GM12878 (cell line): ENCODE measurements at regions not wholly inside any gene's neighbourhood (a gene's known extent, or its start where the extent isn't known, plus 50 kb on each side); places are given as distances from the start of the nearest gene placed in this dataset.

Source experiments
- ATAC-seq: fragments of 200-7000 bp; cut with Tn5 transposase; 3 replicates; pipeline ENCODE4 v1.9.1; 2020; ENCODE audit warnings: mild to moderate bottlenecking, moderate library complexity
- BruUV-seq: library from RNA; stranded (reverse); fragments of 400-500 nt; replicated peaks from 2 replicates; lab custom pipeline; 2021; lab: Mats Ljungman, UMichigan
- CTCF ChIA-PET: fragments of 300-600 bp; sonication (Branson Sonifier 250); formaldehyde crosslinking; extraction: SDS; loops from one replicate; lab custom pipeline; 2021; ENCODE audit warnings: inconsistent platforms; lab: Yijun Ruan, JAX
- POLR2A ChIA-PET: fragments of 350-600 bp; formaldehyde crosslinking; extraction: SDS; loops from one replicate; lab custom pipeline; 2021; ENCODE audit warnings: inconsistent platforms; lab: Charles Lee
- RAD21 ChIA-PET: fragments of 300-600 bp; sonication (Branson Sonifier 250); formaldehyde crosslinking; loops from one replicate; lab custom pipeline; 2023; ENCODE audit warnings: antibody characterized with exemption; ENCODE audit not compliant: unreplicated experiment; lab: Charles Lee
- SMC1A ChIA-PET: fragments of 300-600 bp; sonication (Branson Sonifier 250); formaldehyde crosslinking; loops from one replicate; lab custom pipeline; 2023; ENCODE audit not compliant: unreplicated experiment, uncharacterized antibody; lab: Charles Lee
- DNase-seq: peaks from one replicate; pipeline ENCODE4 v3.0.0-alpha.2; 2011; ENCODE audit warnings: low read depth, low spot score
- FAIRE-seq: peaks from 3 replicates; lab custom pipeline; 2011; peaks lifted over from hg19 to GRCh38; lab: Jason Lieb, UNC
- H2AFZ ChIP-seq: 2 replicates; pipeline ENCODE4 v1.6.0; 2011; ENCODE audit warnings: low read depth, low read length, control low read depth; ENCODE audit not compliant: control insufficient read depth
- H3K27ac ChIP-seq: 2 replicates; pipeline ENCODE4 v1.5.1; 2011; ENCODE audit warnings: control low read depth; ENCODE audit not compliant: control insufficient read depth, insufficient read depth
- H3K27me3 ChIP-seq, 2 experiments: replicated peaks in 1 of 2; 2 replicates each; pipeline versions ENCODE4 v1.6.0 to v1.6.1; 2011; ENCODE audit warnings: low read length in 1 of 2; ENCODE audit not compliant: control insufficient read depth in 2 of 2, insufficient read depth in 2 of 2
- H3K36me3 ChIP-seq, 2 experiments: 2 replicates each; pipeline ENCODE4 v1.5.1; 2011; ENCODE audit warnings: low read length in 1 of 2; ENCODE audit not compliant: control insufficient read depth in 2 of 2, insufficient read depth in 2 of 2
- H3K4me1 ChIP-seq: 2 replicates; pipeline ENCODE4 v1.6.1; 2011; ENCODE audit warnings: mild to moderate bottlenecking, low read length, moderate library complexity, mixed read lengths; ENCODE audit not compliant: control insufficient read depth, insufficient read depth
- H3K4me2 ChIP-seq: 2 replicates; pipeline ENCODE4 v1.6.0; 2011; ENCODE audit warnings: control low read depth; ENCODE audit not compliant: control insufficient read depth, insufficient read depth
- H3K4me3 ChIP-seq: fragments of 200-600 bp; sonication (generic); 2 replicates; pipeline ENCODE4 v1.5.1; 2016
- H3K79me2 ChIP-seq: 2 replicates; pipeline ENCODE4 v1.6.0; 2011; ENCODE audit warnings: low read length; ENCODE audit not compliant: control insufficient read depth, insufficient read depth
- H3K9ac ChIP-seq: 2 replicates; pipeline ENCODE4 v1.8.0; 2011; ENCODE audit warnings: low read length, control low read depth, mixed read lengths; ENCODE audit not compliant: control insufficient read depth, insufficient read depth
- H3K9me3 ChIP-seq: replicated peaks from 3 replicates; pipeline ENCODE4 v1.5.1; 2011; ENCODE audit warnings: mild to moderate bottlenecking, low read length; ENCODE audit not compliant: control insufficient read depth, insufficient read depth
- H4K20me1 ChIP-seq: 2 replicates; pipeline ENCODE4 v1.6.0; 2011; ENCODE audit not compliant: control insufficient read depth, insufficient read depth
- BMI1 ChIP-seq: fragments of 450-650 bp; IDR thresholded peaks from 2 replicates; pipeline ENCODE4 v1.6.1; 2016; ENCODE audit warnings: mild to moderate bottlenecking, moderate library complexity, borderline replicate concordance
- CTCF ChIP-seq, 3 experiments: IDR thresholded peaks in 2 of 3; conservative IDR thresholded peaks in 1 of 3; 2 replicates each; pipeline ENCODE4 v1.5.1; 2011; ENCODE audit warnings: low read depth in 3 of 3, low read length in 3 of 3, mild to moderate bottlenecking in 3 of 3, control low read depth in 2 of 3, moderate library complexity in 2 of 3, inconsistent platforms in 1 of 3, mixed read lengths in 1 of 3; ENCODE audit not compliant: control insufficient read depth in 2 of 3, insufficient read depth in 1 of 3; ENCODE audit errors: extremely low read depth in 1 of 3
- EZH2 ChIP-seq: IDR thresholded peaks from 2 replicates; pipeline ENCODE4 v1.6.1; 2012; ENCODE audit warnings: low read depth, mild to moderate bottlenecking, control low read depth, inconsistent platforms, low read length, borderline replicate concordance; ENCODE audit not compliant: control insufficient read depth
- FOXM1 ChIP-seq: IDR thresholded peaks from 2 replicates; pipeline ENCODE4 v1.6.1; 2012; ENCODE audit warnings: low read depth, mild to moderate bottlenecking, inconsistent platforms, low read length, moderate library complexity
- GABPA ChIP-seq: IDR thresholded peaks from 2 replicates; pipeline ENCODE4 v1.6.1; 2014; ENCODE audit warnings: antibody characterized with exemption, low read depth, mild to moderate bottlenecking, inconsistent platforms
- KAT2A ChIP-seq: conservative IDR thresholded peaks from 2 replicates; pipeline ENCODE4 v1.6.1; 2011; ENCODE audit warnings: low read depth, low read length; ENCODE audit not compliant: control insufficient read depth
- STAT1 ChIP-seq: fragments of 450-650 bp; conservative IDR thresholded peaks from 2 replicates; pipeline ENCODE4 v1.6.1; 2014; ENCODE audit warnings: antibody characterized with exemption, mild to moderate bottlenecking
- TAF1 ChIP-seq: IDR thresholded peaks from 2 replicates; pipeline ENCODE4 v1.6.1; 2011; ENCODE audit warnings: mild to moderate bottlenecking, low read depth, low read length, borderline replicate concordance
- TBL1XR1 ChIP-seq: IDR thresholded peaks from 2 replicates; pipeline ENCODE4 v1.6.1; 2012; ENCODE audit warnings: low read depth, low read length, improper control_type of control experiment
- WGBS: methylation state at CpG from one replicate; pipeline ENCODE4 v1.1.6; 2016; ENCODE audit warnings: low lambda C conversion rate; ENCODE audit not compliant: insufficient replicate concordance, insufficient coverage; ENCODE audit errors: missing lambda C conversion rate; 5-methylcytosine and 5-hydroxymethylcytosine counted together
- in situ Hi-C: fragments of 300-500 bp; cut with MboI; formaldehyde crosslinking; loops from 9 replicates; pipeline ENCODE4 v1.14.3; 2018; ENCODE audit warnings: mixed read lengths
- intact Hi-C: fragments of 100-400 bp; cut with micrococcal nuclease; formaldehyde crosslinking; loops from one replicate; pipeline ENCODE4 v1.14.2; 2022; ENCODE audit not compliant: unreplicated experiment

- RAD21 ChIA-PET = no interaction called here
- no peaks in the 10 kb centered on the region for H4K20me1 ChIP-seq
- CTCF ChIA-PET = no interaction called here
- H3K4me1 ChIP-seq = no peaks in the 10 kb centered on the region
- H3K4me2 ChIP-seq = no peak overlapping the region
- H3K4me3 ChIP-seq = no peak overlapping the region
- no peak for DNase-seq
- no peaks in the 10 kb centered on the region for H3K36me3 ChIP-seq
- peaks cover 5% of the 10 kb centered on the region; the same call in 2 of the 3 replicates for H3K9me3 ChIP-seq
- intact Hi-C loops = no loop called here
- H3K27ac ChIP-seq = no peak overlapping the region
- FAIRE-seq = no peak
- BruUV-seq = no TSS peak
- no peak overlapping the region for H2AFZ ChIP-seq
- no peaks in the 10 kb centered on the region for H3K27me3 ChIP-seq
- SMC1A ChIA-PET = no interaction called here
- TF ChIP-seq STAT1 (no peak), FOXM1 (no peak), GABPA (no peak), CTCF (IDR thresholded peaks at IDR 0.05 in 2 of 3, conservative IDR thresholded peaks at IDR 0.05 in 1 of 3; ENCODE audit: control insufficient read depth in 2 of 3, extremely low read depth in 1 of 3, insufficient read depth in 1 of 3, low read depth in 3 of 3, low read length in 3 of 3) (no peak), BMI1 (no peak), KAT2A (no peak), TAF1 (no peak), TBL1XR1 (no peak), EZH2 (no peak)
- in situ Hi-C loops = loop anchor here (10.0 kb wide), 1 partner anchor 1070 kb away; no protein-coding TSS in a partner anchor
- 100% methylated on average over 2 of the region's 2 CpGs for WGBS
- POLR2A ChIA-PET = no interaction called here
- H3K9ac ChIP-seq = no peak overlapping the region
- no peaks in the 10 kb centered on the region for H3K79me2 ChIP-seq
- ATAC-seq = no peak
These were observed 267.3 kb downstream of the RFC3 start for GRCh38 chr13:34085204-34085603.
